ENCODE measurements at regions not wholly inside any gene's neighbourhood (a gene's known extent, or its start where the extent isn't known, plus 50 kb on each side); places are given as distances from the start of the nearest gene placed in this dataset.
A peak's percentile ranks its signal among the peaks of the same experiment; 100 is the strongest.

DNA sequence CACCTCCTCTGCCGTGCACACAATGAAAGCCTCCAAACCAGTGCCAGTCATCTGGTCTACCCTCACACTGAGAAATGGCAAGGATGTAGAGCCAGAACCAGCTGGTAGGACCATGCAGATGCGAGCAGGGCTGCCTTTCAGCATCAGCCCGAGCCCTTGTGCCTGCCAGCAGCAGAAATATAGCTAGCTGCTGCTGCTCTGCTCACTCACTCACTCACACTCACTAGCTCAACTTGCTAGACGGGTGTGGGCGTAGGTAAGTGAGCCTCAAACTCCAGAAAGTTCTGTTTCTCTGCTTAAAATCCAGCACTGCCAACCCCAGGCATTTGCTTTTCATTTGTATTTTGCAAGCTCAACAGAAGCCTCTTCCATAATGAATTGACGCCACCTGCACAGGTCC is 114.0 kb downstream of the DRD1 start:
- H3K9me3 ChIP-seq = no peaks in the 10 kb centered on the region
- H3K27ac ChIP-seq = no peak overlapping the region
- TF ChIP-seq Cebpa-rat (IDR thresholded peaks at IDR 0.05) = no peak
- H3K4me2 ChIP-seq = no peak overlapping the region
- H3K27me3 ChIP-seq = no peaks in the 10 kb centered on the region
- no peaks in the 10 kb centered on the region for H3K36me3 ChIP-seq
- H3K4me3 ChIP-seq = no peak overlapping the region
- H3K9ac ChIP-seq = no peak overlapping the region
- no peaks in the 10 kb centered on the region for H3K4me1 ChIP-seq
- no peaks in the 10 kb centered on the region for H4K20me1 ChIP-seq

DNA sequence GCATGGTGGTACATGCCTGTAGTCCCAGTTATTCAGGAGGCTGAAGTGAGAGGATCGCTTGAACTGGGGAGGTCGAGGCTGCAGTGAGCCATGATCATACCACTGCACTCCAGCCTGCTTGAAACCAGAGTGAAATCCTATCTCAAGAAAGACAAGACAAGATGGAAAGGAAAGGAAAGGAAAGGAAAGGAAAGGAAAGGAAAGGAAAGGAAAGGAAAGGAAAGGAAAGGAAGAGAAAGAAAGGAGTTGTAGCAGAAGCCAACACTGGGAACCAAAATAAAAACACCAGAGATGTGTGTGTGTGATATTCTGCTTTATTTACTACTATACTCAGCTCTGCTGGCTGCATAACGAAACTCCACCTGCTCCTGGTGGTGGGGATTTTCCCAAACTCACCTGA is 115.3 kb downstream of the DRD1 start:
- H3K9me3 ChIP-seq = no peaks in the 10 kb centered on the region
- no peak for TF ChIP-seq Cebpa-rat (IDR thresholded peaks at IDR 0.05)
- H3K27me3 ChIP-seq = no peaks in the 10 kb centered on the region
- no peak overlapping the region for H3K9ac ChIP-seq
- H3K4me3 ChIP-seq = no peak overlapping the region
- no peak overlapping the region for H3K27ac ChIP-seq
- no peak overlapping the region for H3K4me2 ChIP-seq
- H3K4me1 ChIP-seq = no peaks in the 10 kb centered on the region
- H3K36me3 ChIP-seq = no peaks in the 10 kb centered on the region
- no peaks in the 10 kb centered on the region for H4K20me1 ChIP-seq

- Histone ChIP-seq H3K4me2 (no peak overlapping the region), H3K4me3 (no peak overlapping the region), H3K27ac (no peak overlapping the region), H3K36me3 (no peaks in the 10 kb centered on the region), H4K20me1 (no peaks in the 10 kb centered on the region), H3K9me3 (no peaks in the 10 kb centered on the region), H3K4me1 (no peaks in the 10 kb centered on the region), H3K9ac (no peak overlapping the region), H3K27me3 (no peaks in the 10 kb centered on the region)
- TF ChIP-seq Cebpa-rat (IDR thresholded peaks at IDR 0.05) = no peak
Measured at GRCh38 chr5:175328176-175328575, 115.8 kb downstream of the DRD1 start.

DNA sequence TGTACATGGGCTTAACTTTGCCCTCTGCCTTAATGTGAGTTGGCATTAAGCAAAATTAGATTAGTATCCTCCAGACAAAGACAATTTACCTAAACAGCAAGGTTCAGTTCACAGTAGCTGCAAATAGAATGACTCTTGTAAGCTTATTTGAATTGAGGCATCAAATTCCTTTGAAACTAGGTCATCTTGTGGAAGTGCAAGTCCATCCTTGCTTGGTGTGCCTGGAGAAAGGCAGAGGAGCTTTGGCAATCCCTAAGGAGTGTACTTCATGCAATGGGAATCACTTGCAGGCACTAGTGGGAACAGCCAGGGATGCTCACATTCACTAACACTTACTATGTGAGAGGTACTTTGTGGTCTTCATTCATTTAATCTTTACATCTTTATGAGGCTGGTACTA is 118.3 kb downstream of the DRD1 start:
- no peak overlapping the region for H3K27ac ChIP-seq
- peaks cover 6% of the 10 kb centered on the region for H3K4me1 ChIP-seq
- no peaks in the 10 kb centered on the region for H4K20me1 ChIP-seq
- H3K27me3 ChIP-seq = no peaks in the 10 kb centered on the region
- no peak overlapping the region for H3K4me2 ChIP-seq
- H3K4me3 ChIP-seq = no peak overlapping the region
- no peaks in the 10 kb centered on the region for H3K36me3 ChIP-seq
- H3K9me3 ChIP-seq = no peaks in the 10 kb centered on the region
- no peak for TF ChIP-seq Cebpa-rat (IDR thresholded peaks at IDR 0.05)
- H3K9ac ChIP-seq = no peak overlapping the region

DNA sequence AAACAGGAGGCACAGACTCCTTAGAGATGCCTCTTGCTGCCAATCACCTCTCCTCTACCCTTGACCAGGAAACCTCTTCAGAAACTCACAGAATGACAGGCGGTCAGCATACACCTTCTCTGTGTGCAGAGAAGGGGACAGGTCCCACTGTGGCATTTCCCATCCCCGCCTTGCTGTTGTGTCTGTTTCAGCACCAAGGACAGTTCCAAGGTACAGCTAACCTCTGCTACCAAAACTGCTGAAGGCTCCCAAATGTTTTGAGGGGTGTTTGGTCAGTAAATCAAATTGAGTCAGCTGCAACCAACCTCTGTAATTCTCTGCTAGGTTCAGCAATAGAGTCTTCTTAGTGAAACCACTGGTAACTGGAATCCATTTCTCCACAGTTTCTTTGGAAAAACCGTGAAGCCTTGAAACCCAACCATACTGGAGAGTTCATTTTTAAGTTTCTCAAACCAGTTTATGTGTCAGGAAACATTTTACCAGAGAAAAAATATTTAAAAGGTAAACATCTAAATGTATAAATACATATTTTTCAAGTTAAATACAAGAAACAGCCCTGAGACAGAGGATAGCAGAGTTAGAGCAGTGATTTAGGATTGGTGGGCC is 122.0 kb downstream of the DRD1 start:
- H3K9me3 ChIP-seq = no peaks in the 10 kb centered on the region
- no peak overlapping the region for H3K4me3 ChIP-seq
- H3K36me3 ChIP-seq = no peaks in the 10 kb centered on the region
- H3K9ac ChIP-seq = no peak overlapping the region
- H3K27ac ChIP-seq = no peak overlapping the region
- H3K4me1 ChIP-seq = peaks cover 9% of the 10 kb centered on the region
- no peaks in the 10 kb centered on the region for H4K20me1 ChIP-seq
- TF ChIP-seq Cebpa-rat (IDR thresholded peaks at IDR 0.05) = no peak
- peaks cover 7% of the 10 kb centered on the region; the same call in 1 of the 2 replicates for H3K27me3 ChIP-seq
- no peak overlapping the region for H3K4me2 ChIP-seq

DNA sequence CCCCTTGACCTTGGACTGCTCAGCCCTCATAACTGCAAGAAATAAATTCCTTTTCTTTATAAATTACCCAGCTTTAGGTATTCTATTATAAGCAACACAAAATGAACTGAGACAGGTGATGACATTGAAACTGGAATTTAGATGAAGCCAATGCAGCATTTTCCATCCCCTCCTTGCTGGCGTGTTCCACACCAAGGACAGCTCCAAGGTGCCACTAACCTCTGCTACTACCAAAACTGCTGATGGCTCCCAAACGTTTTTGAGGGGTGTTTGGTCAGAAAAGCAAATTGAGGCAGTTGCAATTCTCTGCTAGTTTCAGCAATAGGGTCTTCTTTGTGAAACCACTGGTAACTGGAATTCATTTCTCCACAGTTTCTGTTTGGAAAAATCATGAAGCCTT is 124.8 kb downstream of the DRD1 start:
- Histone ChIP-seq H3K36me3 (no peaks in the 10 kb centered on the region), H3K4me3 (no peak overlapping the region), H3K9me3 (no peaks in the 10 kb centered on the region), H3K27me3 (peaks cover 23% of the 10 kb centered on the region), H3K4me2 (no peak overlapping the region), H3K27ac (no peak overlapping the region), H3K9ac (no peak overlapping the region), H3K4me1 (peaks cover 23% of the 10 kb centered on the region), H4K20me1 (no peaks in the 10 kb centered on the region)
- TF ChIP-seq Cebpa-rat (IDR thresholded peaks at IDR 0.05) = no peak

DNA sequence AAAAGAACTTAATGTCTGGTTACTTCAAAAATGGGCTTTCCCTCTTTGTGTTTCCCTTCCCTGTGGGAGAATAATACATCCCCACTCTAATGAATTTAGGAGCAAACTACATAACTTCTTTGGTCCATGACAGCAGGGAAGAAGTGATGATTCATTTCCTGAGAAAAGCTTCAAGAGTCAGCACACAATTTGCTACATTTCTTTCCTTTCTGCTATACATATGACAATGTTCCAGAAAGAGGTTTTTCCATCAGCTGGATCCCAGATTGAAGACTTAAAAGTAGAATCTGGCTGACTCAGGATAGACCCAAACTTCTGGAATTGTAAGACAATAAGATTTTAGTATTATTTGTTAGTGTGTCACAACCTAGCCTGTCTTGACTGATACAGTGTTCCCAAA is 126.1 kb downstream of the DRD1 start:
- Histone ChIP-seq H3K4me2 (no peak overlapping the region), H3K27me3 (peaks cover 32% of the 10 kb centered on the region)

GRCh38 chr5:175309218-175309810 is 134.7 kb downstream of the DRD1 start:
- no peak overlapping the region for H3K4me3 ChIP-seq
- H3K9ac ChIP-seq = no peak overlapping the region
- no peak for TF ChIP-seq Cebpa-rat (IDR thresholded peaks at IDR 0.05)
- no peaks in the 10 kb centered on the region for H3K36me3 ChIP-seq
- H3K27ac ChIP-seq = no peak overlapping the region
- no peaks in the 10 kb centered on the region for H4K20me1 ChIP-seq
- peaks cover 10% of the 10 kb centered on the region; the same call in 1 of the 2 replicates for H3K27me3 ChIP-seq
- H3K4me2 ChIP-seq = 0 out of 2 replicates have a peak overlapping the region, but pooled peaks have one; percentile 2
- peaks cover 12% of the 10 kb centered on the region; the same call in 1 of the 2 replicates for H3K9me3 ChIP-seq
- peaks cover 32% of the 10 kb centered on the region for H3K4me1 ChIP-seq

More for the DNA sequence above, 126.1 kb downstream of the DRD1 start:
- TF ChIP-seq Cebpa-rat (IDR thresholded peaks at IDR 0.05) = no peak
- H3K36me3 ChIP-seq = no peaks in the 10 kb centered on the region
- H3K4me1 ChIP-seq = peaks cover 23% of the 10 kb centered on the region
- H3K4me3 ChIP-seq = no peak overlapping the region
- H3K27ac ChIP-seq = no peak overlapping the region
- no peak overlapping the region for H3K9ac ChIP-seq
- no peaks in the 10 kb centered on the region for H3K9me3 ChIP-seq
- H4K20me1 ChIP-seq = no peaks in the 10 kb centered on the region

- Histone ChIP-seq H3K4me2 (0 out of 2 replicates have a peak overlapping the region, but pooled peaks have one; percentile 2), H3K9ac (no peak overlapping the region), H3K9me3 (peaks cover 16% of the 10 kb centered on the region; the same call in 1 of the 2 replicates), H3K27ac (no peak overlapping the region), H3K4me1 (peaks cover 32% of the 10 kb centered on the region), H4K20me1 (no peaks in the 10 kb centered on the region), H3K27me3 (peaks cover 4% of the 10 kb centered on the region; the same call in 1 of the 2 replicates), H3K36me3 (no peaks in the 10 kb centered on the region), H3K4me3 (no peak overlapping the region)
- TF ChIP-seq Cebpa-rat (IDR thresholded peaks at IDR 0.05) = no peak
Measured at GRCh38 chr5:175308701-175309100, 135.3 kb downstream of the DRD1 start.

DNA sequence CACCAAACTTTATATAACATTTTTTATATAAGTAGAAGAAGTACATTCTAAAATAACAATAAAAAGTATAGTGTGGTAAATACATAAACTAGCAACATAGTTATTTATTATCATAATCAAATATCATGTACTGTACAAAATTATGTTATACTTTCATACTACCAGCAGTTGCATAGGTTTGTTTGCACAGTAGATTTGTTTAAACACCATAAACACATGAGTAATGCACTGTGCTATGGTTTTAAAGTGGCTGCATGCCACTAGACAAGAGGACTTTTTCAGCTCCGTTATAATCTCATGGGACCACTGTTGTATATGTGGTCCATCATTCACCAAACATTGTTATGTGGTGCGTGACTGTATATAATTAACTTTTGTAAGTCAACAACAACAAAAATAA is 137.6 kb downstream of the DRD1 start:
- H3K27me3 ChIP-seq = no peaks in the 10 kb centered on the region
- H4K20me1 ChIP-seq = no peaks in the 10 kb centered on the region

More for the DNA sequence above, 137.6 kb downstream of the DRD1 start:
- Histone ChIP-seq H3K27ac (no peak overlapping the region), H3K36me3 (no peaks in the 10 kb centered on the region), H3K4me2 (peak overlapping the region; percentile 35), H3K9me3 (peaks cover 16% of the 10 kb centered on the region; the same call in 1 of the 2 replicates), H3K4me1 (peaks cover 32% of the 10 kb centered on the region), H3K4me3 (no peak overlapping the region), H3K9ac (no peak overlapping the region)
- TF ChIP-seq Cebpa-rat (IDR thresholded peaks at IDR 0.05) = no peak
